Muscle of leg (tissue), 3 donors: ENCODE measurements at regions not wholly inside any gene's neighbourhood (a gene's known extent, or its start where the extent isn't known, plus 50 kb on each side); places are given as distances from the start of the nearest gene placed in this dataset.

Experiments used
- DNase-seq: peaks from one replicate; pipeline ENCODE4 v3.0.0; 2013
- H3K27ac ChIP-seq: one replicate; pipeline ENCODE4 v1.5.1; 2013; ENCODE audit warnings: mild to moderate bottlenecking, low read length, control low read depth
- H3K27me3 ChIP-seq: one replicate; pipeline ENCODE4 v1.6.1; 2013; ENCODE audit warnings: low read length; ENCODE audit not compliant: control insufficient read depth, insufficient read depth
- H3K36me3 ChIP-seq: one replicate; pipeline ENCODE4 v1.6.1; 2013; ENCODE audit warnings: low read length; ENCODE audit not compliant: control insufficient read depth, insufficient read depth
- H3K4me1 ChIP-seq: one replicate; pipeline ENCODE4 v1.6.1; 2013; ENCODE audit warnings: low read length; ENCODE audit not compliant: control insufficient read depth, insufficient read depth
- H3K4me3 ChIP-seq: one replicate; pipeline ENCODE4 v1.5.1; 2013; ENCODE audit warnings: low read length, control low read depth
- H3K9me3 ChIP-seq: replicated peaks from 2 replicates; pipeline ENCODE4 v1.6.1; 2013; ENCODE audit warnings: low read depth, low read length; ENCODE audit not compliant: control insufficient read depth
- WGBS: methylation state at CpG from one replicate; pipeline ENCODE4 v1.1.5; 2013; ENCODE audit warnings: missing lambda C conversion rate; ENCODE audit not compliant: insufficient coverage; 5-methylcytosine and 5-hydroxymethylcytosine counted together

GRCh38 chr3:162764808-162765071 is 1268.1 kb downstream of the OTOL1 start:
- Histone ChIP-seq H3K27me3 (no peaks in the 10 kb centered on the region), H3K4me3 (no peak overlapping the region), H3K9me3 (no peaks in the 10 kb centered on the region), H3K4me1 (no peaks in the 10 kb centered on the region), H3K36me3 (no peaks in the 10 kb centered on the region), H3K27ac (no peak overlapping the region)
- DNase-seq, result peak; percentile 12

DNA sequence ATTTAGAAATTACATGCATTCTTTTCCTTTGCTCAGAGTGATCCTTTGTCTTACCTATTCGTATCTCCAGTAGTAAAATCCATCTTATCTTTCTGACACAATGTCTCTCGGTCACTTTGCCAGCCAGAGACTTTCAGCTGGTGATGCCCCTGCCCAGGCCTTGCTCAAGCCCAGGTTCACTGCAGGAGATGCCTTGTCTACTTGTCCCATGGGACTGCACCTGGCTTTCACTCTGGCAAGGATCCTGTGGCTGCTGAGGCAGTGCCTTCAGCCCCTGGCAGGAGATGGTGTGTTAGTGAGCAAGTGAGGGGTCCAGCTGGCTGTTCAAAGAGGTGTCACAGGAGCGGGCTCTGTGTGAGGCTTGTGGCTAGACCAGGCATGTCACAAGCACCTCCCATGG is 1268.9 kb downstream of the OTOL1 start:
- H3K4me3 ChIP-seq, result no peak overlapping the region
- no peaks in the 10 kb centered on the region for H3K9me3 ChIP-seq
- no peaks in the 10 kb centered on the region for H3K27me3 ChIP-seq
- H3K27ac ChIP-seq, result no peak overlapping the region
- DNase-seq, result no peak
- WGBS, result 80% methylated on average over 3 of the region's 3 CpGs
- no peaks in the 10 kb centered on the region for H3K4me1 ChIP-seq
- no peaks in the 10 kb centered on the region for H3K36me3 ChIP-seq

- Histone ChIP-seq H3K4me3 (no peak overlapping the region), H3K9me3 (no peaks in the 10 kb centered on the region), H3K4me1 (no peaks in the 10 kb centered on the region), H3K36me3 (no peaks in the 10 kb centered on the region), H3K27ac (no peak overlapping the region), H3K27me3 (no peaks in the 10 kb centered on the region)
- DNase-seq, result no peak
These were observed 1273.0 kb downstream of the OTOL1 start for GRCh38 chr3:162769564-162769963.

GRCh38 chr3:162770551-162770950 is 1273.9 kb downstream of the OTOL1 start:
- DNase-seq, result peak; percentile 67
- no peaks in the 10 kb centered on the region for H3K27me3 ChIP-seq
- WGBS, result no CpG with 5 or more reads among the region's 2 CpGs
- H3K27ac ChIP-seq, result no peak overlapping the region
- no peak overlapping the region for H3K4me3 ChIP-seq
- no peaks in the 10 kb centered on the region for H3K36me3 ChIP-seq
- H3K9me3 ChIP-seq, result no peaks in the 10 kb centered on the region
- H3K4me1 ChIP-seq, result no peaks in the 10 kb centered on the region

- Histone ChIP-seq H3K4me1 (no peaks in the 10 kb centered on the region), H3K9me3 (no peaks in the 10 kb centered on the region), H3K27me3 (no peaks in the 10 kb centered on the region), H3K4me3 (no peak overlapping the region), H3K27ac (no peak overlapping the region), H3K36me3 (no peaks in the 10 kb centered on the region)
- no CpG with 5 or more reads among the region's 1 CpG for WGBS
- no peak for DNase-seq
These were observed 1278.0 kb downstream of the OTOL1 start for GRCh38 chr3:162774613-162775100.

DNA sequence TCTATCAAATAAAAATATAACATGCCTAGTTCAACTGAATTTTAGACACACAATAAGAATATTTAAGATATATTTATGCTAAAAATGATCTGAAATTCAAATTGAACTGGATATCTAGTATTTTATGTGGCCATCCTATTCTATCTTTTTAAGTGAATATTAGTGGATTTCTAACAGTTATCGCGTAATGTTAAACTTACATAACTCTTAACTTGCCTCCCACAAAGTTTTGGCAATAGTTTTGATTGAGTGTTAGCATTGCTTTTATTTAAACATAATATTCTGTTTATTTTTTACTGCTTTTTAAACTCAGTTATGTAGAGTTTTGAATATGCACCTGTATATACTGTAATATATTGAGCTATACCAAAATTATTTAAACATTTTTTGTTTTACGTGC is 1279.5 kb downstream of the OTOL1 start:
- no CpG with 5 or more reads among the region's 3 CpGs for WGBS
- Histone ChIP-seq H3K4me1 (no peaks in the 10 kb centered on the region), H3K27me3 (no peaks in the 10 kb centered on the region), H3K27ac (no peak overlapping the region), H3K36me3 (no peaks in the 10 kb centered on the region), H3K4me3 (no peak overlapping the region), H3K9me3 (no peaks in the 10 kb centered on the region)
- no peak for DNase-seq

- no CpG with 5 or more reads among the region's 1 CpG for WGBS
These were observed 1280.5 kb downstream of the OTOL1 start for GRCh38 chr3:162777118-162777517.

DNA sequence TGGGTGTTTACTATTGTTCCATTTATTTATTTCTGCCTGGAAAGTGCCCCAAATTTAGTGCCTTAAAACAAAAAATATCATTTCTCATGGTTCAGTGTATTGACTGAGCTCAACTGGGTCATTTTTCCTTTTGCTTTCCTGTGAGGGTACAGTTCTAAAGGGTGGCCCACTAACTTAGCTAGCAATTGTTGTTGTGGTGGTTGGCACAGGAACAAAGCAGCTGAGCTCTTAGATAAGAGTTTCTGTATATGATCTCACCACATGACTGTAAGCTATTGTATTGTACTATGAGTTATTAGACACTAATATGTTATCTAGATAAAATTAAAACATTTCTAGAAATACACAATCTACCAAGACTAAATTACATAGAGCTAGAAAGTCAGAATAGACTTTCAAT is 1283.7 kb downstream of the OTOL1 start:
- Histone ChIP-seq H3K4me1 (no peaks in the 10 kb centered on the region), H3K4me3 (no peak overlapping the region), H3K27me3 (no peaks in the 10 kb centered on the region), H3K36me3 (no peaks in the 10 kb centered on the region), H3K9me3 (no peaks in the 10 kb centered on the region), H3K27ac (no peak overlapping the region)
- no peak for DNase-seq

More at GRCh38 chr3:162777118-162777517, 1280.5 kb downstream of the OTOL1 start:
- no peak overlapping the region for H3K27ac ChIP-seq
- no peaks in the 10 kb centered on the region for H3K9me3 ChIP-seq
- no peaks in the 10 kb centered on the region for H3K27me3 ChIP-seq
- no peak overlapping the region for H3K4me3 ChIP-seq
- DNase-seq, result no peak
- H3K4me1 ChIP-seq, result no peaks in the 10 kb centered on the region
- no peaks in the 10 kb centered on the region for H3K36me3 ChIP-seq

DNA sequence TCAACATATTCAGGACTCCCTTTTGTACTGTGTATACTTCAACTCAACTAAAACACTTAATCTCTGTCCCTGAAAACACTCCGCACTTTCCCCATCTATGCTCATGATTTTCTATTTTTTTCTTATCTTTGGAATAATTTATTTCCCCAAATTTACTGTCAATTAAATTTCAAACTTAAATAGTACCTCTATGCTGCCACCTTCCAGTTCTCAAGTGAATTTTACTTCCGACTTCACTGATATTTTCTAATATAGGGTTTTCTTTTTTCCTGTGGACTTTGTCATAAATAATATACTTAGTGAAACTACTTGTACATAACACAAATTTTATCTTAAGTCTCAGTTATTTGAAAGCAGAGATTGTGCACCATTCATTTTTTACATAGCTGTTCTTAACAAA is 1303.3 kb downstream of the OTOL1 start:
- Histone ChIP-seq H3K27me3 (no peaks in the 10 kb centered on the region), H3K9me3 (no peaks in the 10 kb centered on the region), H3K36me3 (no peaks in the 10 kb centered on the region), H3K27ac (no peak overlapping the region), H3K4me1 (no peaks in the 10 kb centered on the region), H3K4me3 (no peak overlapping the region)
- no CpG with 5 or more reads among the region's 2 CpGs for whole genome bisulfite sequencing
- DNase-seq, result no peak

GRCh38 chr3:162802228-162802965 is 1305.8 kb downstream of the OTOL1 start:
- Histone ChIP-seq H3K27me3 (no peaks in the 10 kb centered on the region), H3K36me3 (no peaks in the 10 kb centered on the region), H3K9me3 (no peaks in the 10 kb centered on the region), H3K27ac (no peak overlapping the region), H3K4me1 (no peaks in the 10 kb centered on the region), H3K4me3 (no peak overlapping the region)
- DNase-seq, result no peak
- no CpG with 5 or more reads among the region's 4 CpGs for WGBS

DNA sequence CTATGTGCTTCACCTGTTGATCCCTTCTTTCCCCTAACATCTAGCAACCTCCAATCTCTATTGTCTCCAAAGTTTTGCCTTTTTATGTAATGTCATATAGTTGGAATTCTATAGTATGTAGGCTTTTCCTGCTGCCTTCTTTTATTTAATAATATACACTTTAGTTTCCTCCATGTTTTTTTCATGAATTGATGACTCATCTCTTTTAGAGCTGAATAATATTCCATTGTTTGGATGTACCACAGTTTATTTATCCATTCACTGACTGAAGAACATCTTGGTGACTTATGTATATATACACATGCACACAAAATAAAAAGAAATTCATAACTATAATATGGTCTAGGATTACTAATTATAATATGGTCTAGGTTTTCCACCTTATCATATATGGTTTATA is 1314.2 kb downstream of the OTOL1 start:
- H3K9me3 ChIP-seq, result no peaks in the 10 kb centered on the region
- H3K4me1 ChIP-seq, result no peaks in the 10 kb centered on the region
- H3K36me3 ChIP-seq, result no peaks in the 10 kb centered on the region
- no peak for DNase-seq
- no peak overlapping the region for H3K27ac ChIP-seq
- no peak overlapping the region for H3K4me3 ChIP-seq
- no peaks in the 10 kb centered on the region for H3K27me3 ChIP-seq
